ENCODE measurements at regions not wholly inside any gene's neighbourhood (a gene's known extent, or its start where the extent isn't known, plus 50 kb on each side); places are given as distances from the start of the nearest gene placed in this dataset.
A peak's percentile ranks its signal among the peaks of the same experiment; 100 is the strongest.

DNA sequence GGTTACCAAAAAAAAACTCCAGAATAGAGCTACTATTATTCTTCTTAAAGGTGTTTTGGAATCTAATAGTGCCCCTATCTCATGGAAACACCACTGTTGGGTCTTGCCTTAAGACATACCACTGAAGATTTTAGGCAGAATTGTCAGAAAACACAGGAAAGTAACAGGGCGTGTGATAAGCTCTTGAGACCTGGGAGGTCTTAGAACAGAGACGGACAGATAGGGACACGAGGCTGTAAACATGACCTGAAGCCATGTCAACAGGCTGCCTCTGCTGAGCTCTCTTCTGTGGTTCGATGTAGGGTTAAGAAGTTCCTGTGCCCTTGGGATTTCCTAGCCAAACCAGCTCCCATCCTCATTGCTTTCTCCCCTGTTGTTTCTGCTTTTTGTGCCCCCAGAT is 69.3 kb downstream of the CTSL start:
- in situ Hi-C loops (cut with MboI) (no loop called here), intact Hi-C loops (cut with micrococcal nuclease) (no loop called here)
- H3K9me3 ChIP-seq (replicated peaks; ENCODE audit: control insufficient read depth, insufficient read depth, low read depth, low read length): no peaks in the 10 kb centered on the region
- WGBS (ENCODE audit: insufficient coverage, low coverage, missing lambda C conversion rate): 0% methylated on average over 4 of the region's 4 CpGs
- CTCF ChIA-PET (ENCODE audit: low intra/inter-chr PET ratio): no interaction called here
- peak overlapping the region; percentile 43 for H3K4me2 ChIP-seq (ENCODE audit: insufficient read depth, low read length)
- H3K27ac ChIP-seq (ENCODE audit: extremely low read depth, low read depth, low read length): peak overlapping the region; percentile 69
- DNase-seq (ENCODE audit: extremely low read depth in 1 of 4, low spot score in 3 of 4): peak in 3 of 4 experiments; percentile 15 to 60 (median 26)
- peaks cover 27 to 80% of the 10 kb centered on the region in 2 experiments for H3K4me1 ChIP-seq (replicated peaks in 1 of 2; ENCODE audit: control insufficient read depth in 2 of 2, insufficient read depth in 2 of 2, low read length in 2 of 2)
- no peaks in the 10 kb centered on the region for H4K20me1 ChIP-seq (replicated peaks; ENCODE audit: control insufficient read depth, insufficient read depth, low read length)
- H3K27me3 ChIP-seq (ENCODE audit: control insufficient read depth in 2 of 2, insufficient read depth in 2 of 2, low read length in 2 of 2): no peaks in the 10 kb centered on the region
- peak; percentile 15; the same call in 1 of the 3 replicates for ATAC-seq
- H3K9ac ChIP-seq (ENCODE audit: insufficient read depth in 1 of 2, low read depth in 2 of 2, low read length in 2 of 2): peak overlapping the region; percentile 8; a peak in 1 of 4 replicates
- no peaks in the 10 kb centered on the region for H3K9me1 ChIP-seq (ENCODE audit: control insufficient read depth, insufficient read depth, low read length)
- no peaks in the 10 kb centered on the region for H3K36me3 ChIP-seq (ENCODE audit: control insufficient read depth, insufficient read depth, low read length)
- no TSS peak for BruUV-seq (replicated peaks)
- peak overlapping the region; percentile 76 for H2AFZ ChIP-seq (ENCODE audit: low read depth, low read length)
- peak; percentile 76 for FAIRE-seq
- POLR2A ChIA-PET: no interaction called here
- no peaks in the 10 kb centered on the region for H3K79me2 ChIP-seq (ENCODE audit: control insufficient read depth, insufficient read depth, low read length)
- no peak overlapping the region for H3K4me3 ChIP-seq
- TF ChIP-seq ZFX (CRISPR knock-in tag; IDR thresholded peaks at IDR 0.05) (0 out of 2 replicates have a peak, but pooled peaks have one; percentile 19), FOXK2 (conservative IDR thresholded peaks at IDR 0.05 in 1 of 2, IDR thresholded peaks at IDR 0.05 in 1 of 2; ENCODE audit: low read depth in 2 of 2) (peak; percentile 70 to 74; a peak in 2 of 4 replicates), SOX6 (IDR thresholded peaks at IDR 0.05) (peak; percentile 33; the same call in 1 of the 2 replicates), NR2C1 (IDR thresholded peaks at IDR 0.05) (no peak), NR2C1 (tag; IDR thresholded peaks at IDR 0.05) (0 out of 2 replicates have a peak, but pooled peaks have one; percentile 33), TBL1XR1 (IDR thresholded peaks at IDR 0.05; ENCODE audit: low read length in 2 of 2) (0 out of 4 replicates have a peak, but pooled peaks of 1 of the 2 experiments have one; percentile 27), NR4A1 (CRISPR knock-in tag; IDR thresholded peaks at IDR 0.05) (no peak), NR4A1 (tag; IDR thresholded peaks at IDR 0.05) (0 out of 2 replicates have a peak, but pooled peaks have one; percentile 27), SREBF1 (IDR thresholded peaks at IDR 0.05; ENCODE audit: borderline replicate concordance, low read depth, low read length) (no peak), ARID1B (IDR thresholded peaks at IDR 0.05) (peak; percentile 40; the same call in 1 of the 2 replicates), FOXP1 (CRISPR knock-in tag; IDR thresholded peaks at IDR 0.05) (no peak)
- TF ChIP-seq, protein P1, sequence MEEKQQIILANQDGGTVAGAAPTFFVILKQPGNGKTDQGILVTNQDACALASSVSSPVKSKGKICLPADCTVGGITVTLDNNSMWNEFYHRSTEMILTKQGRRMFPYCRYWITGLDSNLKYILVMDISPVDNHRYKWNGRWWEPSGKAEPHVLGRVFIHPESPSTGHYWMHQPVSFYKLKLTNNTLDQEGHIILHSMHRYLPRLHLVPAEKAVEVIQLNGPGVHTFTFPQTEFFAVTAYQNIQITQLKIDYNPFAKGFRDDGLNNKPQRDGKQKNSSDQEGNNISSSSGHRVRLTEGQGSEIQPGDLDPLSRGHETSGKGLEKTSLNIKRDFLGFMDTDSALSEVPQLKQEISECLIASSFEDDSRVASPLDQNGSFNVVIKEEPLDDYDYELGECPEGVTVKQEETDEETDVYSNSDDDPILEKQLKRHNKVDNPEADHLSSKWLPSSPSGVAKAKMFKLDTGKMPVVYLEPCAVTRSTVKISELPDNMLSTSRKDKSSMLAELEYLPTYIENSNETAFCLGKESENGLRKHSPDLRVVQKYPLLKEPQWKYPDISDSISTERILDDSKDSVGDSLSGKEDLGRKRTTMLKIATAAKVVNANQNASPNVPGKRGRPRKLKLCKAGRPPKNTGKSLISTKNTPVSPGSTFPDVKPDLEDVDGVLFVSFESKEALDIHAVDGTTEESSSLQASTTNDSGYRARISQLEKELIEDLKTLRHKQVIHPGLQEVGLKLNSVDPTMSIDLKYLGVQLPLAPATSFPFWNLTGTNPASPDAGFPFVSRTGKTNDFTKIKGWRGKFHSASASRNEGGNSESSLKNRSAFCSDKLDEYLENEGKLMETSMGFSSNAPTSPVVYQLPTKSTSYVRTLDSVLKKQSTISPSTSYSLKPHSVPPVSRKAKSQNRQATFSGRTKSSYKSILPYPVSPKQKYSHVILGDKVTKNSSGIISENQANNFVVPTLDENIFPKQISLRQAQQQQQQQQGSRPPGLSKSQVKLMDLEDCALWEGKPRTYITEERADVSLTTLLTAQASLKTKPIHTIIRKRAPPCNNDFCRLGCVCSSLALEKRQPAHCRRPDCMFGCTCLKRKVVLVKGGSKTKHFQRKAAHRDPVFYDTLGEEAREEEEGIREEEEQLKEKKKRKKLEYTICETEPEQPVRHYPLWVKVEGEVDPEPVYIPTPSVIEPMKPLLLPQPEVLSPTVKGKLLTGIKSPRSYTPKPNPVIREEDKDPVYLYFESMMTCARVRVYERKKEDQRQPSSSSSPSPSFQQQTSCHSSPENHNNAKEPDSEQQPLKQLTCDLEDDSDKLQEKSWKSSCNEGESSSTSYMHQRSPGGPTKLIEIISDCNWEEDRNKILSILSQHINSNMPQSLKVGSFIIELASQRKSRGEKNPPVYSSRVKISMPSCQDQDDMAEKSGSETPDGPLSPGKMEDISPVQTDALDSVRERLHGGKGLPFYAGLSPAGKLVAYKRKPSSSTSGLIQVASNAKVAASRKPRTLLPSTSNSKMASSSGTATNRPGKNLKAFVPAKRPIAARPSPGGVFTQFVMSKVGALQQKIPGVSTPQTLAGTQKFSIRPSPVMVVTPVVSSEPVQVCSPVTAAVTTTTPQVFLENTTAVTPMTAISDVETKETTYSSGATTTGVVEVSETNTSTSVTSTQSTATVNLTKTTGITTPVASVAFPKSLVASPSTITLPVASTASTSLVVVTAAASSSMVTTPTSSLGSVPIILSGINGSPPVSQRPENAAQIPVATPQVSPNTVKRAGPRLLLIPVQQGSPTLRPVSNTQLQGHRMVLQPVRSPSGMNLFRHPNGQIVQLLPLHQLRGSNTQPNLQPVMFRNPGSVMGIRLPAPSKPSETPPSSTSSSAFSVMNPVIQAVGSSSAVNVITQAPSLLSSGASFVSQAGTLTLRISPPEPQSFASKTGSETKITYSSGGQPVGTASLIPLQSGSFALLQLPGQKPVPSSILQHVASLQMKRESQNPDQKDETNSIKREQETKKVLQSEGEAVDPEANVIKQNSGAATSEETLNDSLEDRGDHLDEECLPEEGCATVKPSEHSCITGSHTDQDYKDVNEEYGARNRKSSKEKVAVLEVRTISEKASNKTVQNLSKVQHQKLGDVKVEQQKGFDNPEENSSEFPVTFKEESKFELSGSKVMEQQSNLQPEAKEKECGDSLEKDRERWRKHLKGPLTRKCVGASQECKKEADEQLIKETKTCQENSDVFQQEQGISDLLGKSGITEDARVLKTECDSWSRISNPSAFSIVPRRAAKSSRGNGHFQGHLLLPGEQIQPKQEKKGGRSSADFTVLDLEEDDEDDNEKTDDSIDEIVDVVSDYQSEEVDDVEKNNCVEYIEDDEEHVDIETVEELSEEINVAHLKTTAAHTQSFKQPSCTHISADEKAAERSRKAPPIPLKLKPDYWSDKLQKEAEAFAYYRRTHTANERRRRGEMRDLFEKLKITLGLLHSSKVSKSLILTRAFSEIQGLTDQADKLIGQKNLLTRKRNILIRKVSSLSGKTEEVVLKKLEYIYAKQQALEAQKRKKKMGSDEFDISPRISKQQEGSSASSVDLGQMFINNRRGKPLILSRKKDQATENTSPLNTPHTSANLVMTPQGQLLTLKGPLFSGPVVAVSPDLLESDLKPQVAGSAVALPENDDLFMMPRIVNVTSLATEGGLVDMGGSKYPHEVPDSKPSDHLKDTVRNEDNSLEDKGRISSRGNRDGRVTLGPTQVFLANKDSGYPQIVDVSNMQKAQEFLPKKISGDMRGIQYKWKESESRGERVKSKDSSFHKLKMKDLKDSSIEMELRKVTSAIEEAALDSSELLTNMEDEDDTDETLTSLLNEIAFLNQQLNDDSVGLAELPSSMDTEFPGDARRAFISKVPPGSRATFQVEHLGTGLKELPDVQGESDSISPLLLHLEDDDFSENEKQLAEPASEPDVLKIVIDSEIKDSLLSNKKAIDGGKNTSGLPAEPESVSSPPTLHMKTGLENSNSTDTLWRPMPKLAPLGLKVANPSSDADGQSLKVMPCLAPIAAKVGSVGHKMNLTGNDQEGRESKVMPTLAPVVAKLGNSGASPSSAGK (IDR thresholded peaks at IDR 0.05): no peak
